ENCODE measurements at regions not wholly inside any gene's neighbourhood (a gene's known extent, or its start where the extent isn't known, plus 50 kb on each side); places are given as distances from the start of the nearest gene placed in this dataset.

DNA sequence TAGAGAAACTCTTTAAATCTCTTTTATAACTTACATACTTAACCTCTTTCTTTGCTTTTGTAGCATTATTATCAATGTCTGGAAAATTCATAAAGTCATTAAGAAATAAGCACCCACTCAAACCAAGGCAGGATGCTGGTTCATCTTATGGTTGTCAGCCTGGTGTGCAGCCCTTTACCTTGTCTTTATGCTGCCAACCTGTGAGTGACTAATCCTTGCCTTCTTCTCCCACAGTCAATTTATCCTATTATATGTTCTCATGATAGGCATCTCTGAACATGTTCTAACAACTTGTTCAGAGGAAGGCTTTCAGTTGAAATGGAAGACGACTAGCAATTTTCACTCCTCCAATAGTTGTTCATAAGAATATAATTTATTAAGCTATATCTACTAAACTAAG is 186.9 kb upstream of the CAND1 start:
- TF ChIP-seq, protein P1, sequence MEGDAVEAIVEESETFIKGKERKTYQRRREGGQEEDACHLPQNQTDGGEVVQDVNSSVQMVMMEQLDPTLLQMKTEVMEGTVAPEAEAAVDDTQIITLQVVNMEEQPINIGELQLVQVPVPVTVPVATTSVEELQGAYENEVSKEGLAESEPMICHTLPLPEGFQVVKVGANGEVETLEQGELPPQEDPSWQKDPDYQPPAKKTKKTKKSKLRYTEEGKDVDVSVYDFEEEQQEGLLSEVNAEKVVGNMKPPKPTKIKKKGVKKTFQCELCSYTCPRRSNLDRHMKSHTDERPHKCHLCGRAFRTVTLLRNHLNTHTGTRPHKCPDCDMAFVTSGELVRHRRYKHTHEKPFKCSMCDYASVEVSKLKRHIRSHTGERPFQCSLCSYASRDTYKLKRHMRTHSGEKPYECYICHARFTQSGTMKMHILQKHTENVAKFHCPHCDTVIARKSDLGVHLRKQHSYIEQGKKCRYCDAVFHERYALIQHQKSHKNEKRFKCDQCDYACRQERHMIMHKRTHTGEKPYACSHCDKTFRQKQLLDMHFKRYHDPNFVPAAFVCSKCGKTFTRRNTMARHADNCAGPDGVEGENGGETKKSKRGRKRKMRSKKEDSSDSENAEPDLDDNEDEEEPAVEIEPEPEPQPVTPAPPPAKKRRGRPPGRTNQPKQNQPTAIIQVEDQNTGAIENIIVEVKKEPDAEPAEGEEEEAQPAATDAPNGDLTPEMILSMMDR (IDR thresholded peaks at IDR 0.05) = no peak
- TF ChIP-seq POLR2AphosphoS5 (IDR thresholded peaks at IDR 0.05) = no peak

All from transverse colon (tissue), 4 donors.